Right lobe of liver (tissue), 4 donors: ENCODE measurements at regions not wholly inside any gene's neighbourhood (a gene's known extent, or its start where the extent isn't known, plus 50 kb on each side); places are given as distances from the start of the nearest gene placed in this dataset.

Source experiments
- CTCF ChIP-seq, 4 donors: fragments of 200-600 bp in 3 of 4; fragments of 450-650 bp in 1 of 4; IDR thresholded peaks; one replicate each; pipeline versions ENCODE4 v1.5.1 to v1.8.0; 2016 to 2022; ENCODE audit warnings: antibody characterized with exemption in 4 of 4, mild to moderate bottlenecking in 2 of 4
- POLR2A ChIP-seq: fragments of 450-650 bp; IDR thresholded peaks from one replicate; pipeline ENCODE4 v1.6.1; 2017; ENCODE audit warnings: antibody characterized with exemption, mild to moderate bottlenecking
- donor health status: DM: no; HTN: no; CAD: no.
- donor health status: DM: no; HTN: no; CAD: no.
- donor health status: DM: no; HTN: yes; CAD: no.

GRCh38 chr7:26918241-26918640 lies 53.9 kb upstream of the SKAP2 start:
- TF ChIP-seq CTCF (IDR thresholded peaks at IDR 0.05) = no peak
- TF ChIP-seq POLR2A = no peak
